Activated CD4-positive, alpha-beta T cell treated with anti-CD3 and anti-CD28 coated beads for 36 hours (primary cell): ENCODE measurements at regions not wholly inside any gene's neighbourhood (a gene's known extent, or its start where the extent isn't known, plus 50 kb on each side); places are given as distances from the start of the nearest gene placed in this dataset.

Source experiments
- ATAC-seq: fragments of 200-7000 bp; cut with Tn5 transposase; one replicate; pipeline ENCODE4 v1.10.0; 2021; ENCODE audit warnings: mild to moderate bottlenecking, moderate library complexity
- CTCF ChIA-PET: fragments of 350-600 bp; sonication (Branson Sonifier 250); formaldehyde crosslinking; loops from one replicate; lab custom pipeline; 2021; ENCODE audit warnings: antibody characterized with exemption; lab: Charles Lee
- POLR2A ChIA-PET: fragments of 350-600 bp; sonication (Branson Sonifier 250); formaldehyde crosslinking; loops from one replicate; lab custom pipeline; 2021; ENCODE audit warnings: antibody characterized with exemption, inconsistent platforms; lab: Charles Lee
- DNase-seq: peaks from one replicate; pipeline ENCODE4 v3.0.0-alpha.2; 2020
- H3K27ac Mint-ChIP-seq: one replicate; pipeline ENCODE4 v1.8.0; 2021; ENCODE audit warnings: mixed read lengths
- H3K27me3 Mint-ChIP-seq: one replicate; pipeline ENCODE4 v1.8.0; 2021; ENCODE audit warnings: mixed read lengths
- H3K36me3 Mint-ChIP-seq: one replicate; pipeline ENCODE4 v1.8.0; 2021; ENCODE audit warnings: low read depth, mixed read lengths
- H3K4me1 Mint-ChIP-seq: one replicate; pipeline ENCODE4 v1.8.0; 2021; ENCODE audit warnings: mixed read lengths
- H3K4me3 Mint-ChIP-seq: one replicate; pipeline ENCODE4 v1.8.0; 2021; ENCODE audit warnings: mild to moderate bottlenecking, moderate library complexity, mixed read lengths
- H3K9me3 Mint-ChIP-seq: one replicate; pipeline ENCODE4 v1.8.0; 2021; ENCODE audit warnings: low read depth, mixed read lengths
- intact Hi-C, 2 experiments: fragments of 100-400 bp; cut with DNase I in 1 of 2; cut with micrococcal nuclease in 1 of 2; formaldehyde crosslinking; loops; one replicate each; pipeline versions ENCODE4 v1.14.2 to v1.15.1; 2022 to 2024; cut with DNase I, micrococcal nuclease

- peaks cover 4% of the 10 kb centered on the region for H3K4me1 Mint-ChIP-seq
- no peaks in the 10 kb centered on the region for H3K36me3 Mint-ChIP-seq
- no peaks in the 10 kb centered on the region for H3K9me3 Mint-ChIP-seq
- no peak overlapping the region for H3K27ac Mint-ChIP-seq
- DNase-seq (no peak), ATAC-seq (no peak)
- intact Hi-C loops = loop anchor here in 1 of 2 experiments (10.0 kb wide), 1 partner anchor 733 kb away; no protein-coding TSS in a partner anchor
- CTCF ChIA-PET = no interaction called here
- no peak overlapping the region for H3K4me3 Mint-ChIP-seq
- H3K27me3 Mint-ChIP-seq = no peaks in the 10 kb centered on the region
- POLR2A ChIA-PET = no interaction called here
Measured at GRCh38 chr5:67978171-67978570, 237.4 kb upstream of the PIK3R1 start.

DNA sequence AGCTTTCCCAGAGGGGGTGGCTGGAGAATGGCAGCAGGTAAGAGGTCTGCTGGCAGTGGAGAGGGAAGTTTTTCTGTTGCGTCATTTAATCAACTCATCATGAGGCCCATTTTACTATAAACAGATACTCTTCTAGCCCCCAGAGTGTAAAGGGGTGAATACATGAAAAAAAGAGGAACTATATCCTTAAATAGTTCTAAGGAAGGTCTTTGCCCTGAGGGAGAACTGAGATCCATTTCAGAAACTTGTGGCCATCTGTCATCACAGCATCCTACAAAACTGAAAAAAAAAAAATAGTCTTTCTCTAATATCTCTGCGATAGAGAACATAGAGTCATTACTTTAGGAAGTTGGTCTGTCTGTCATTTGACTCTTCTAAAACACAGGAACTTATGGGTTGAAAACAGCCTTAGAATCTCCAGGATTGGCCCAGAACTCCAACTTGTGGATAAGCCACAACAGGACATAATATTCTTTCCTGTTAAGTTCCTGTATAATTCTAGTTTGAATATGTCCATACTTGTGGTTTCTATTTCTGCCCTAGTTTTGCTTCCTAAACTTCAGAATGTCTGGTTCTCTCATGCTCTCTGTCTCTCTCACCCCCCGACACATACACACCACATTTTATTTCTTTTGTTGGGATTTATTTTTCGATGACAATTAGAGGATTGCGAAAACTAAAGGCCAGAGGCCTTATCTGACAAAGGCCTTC is 238.5 kb upstream of the PIK3R1 start:
- ChIA-PET POLR2A (no interaction called here), CTCF (interaction anchor here (0.5 kb wide), 1 partner anchor 151 kb away, joined by 3 read pairs; no protein-coding TSS in a partner anchor)
- Mint-ChIP-seq H3K4me1 (no peaks in the 10 kb centered on the region), H3K27me3 (no peaks in the 10 kb centered on the region), H3K27ac (no peak overlapping the region), H3K4me3 (no peak overlapping the region), H3K36me3 (no peaks in the 10 kb centered on the region), H3K9me3 (no peaks in the 10 kb centered on the region)
- DNase-seq (no peak), ATAC-seq (no peak)
- intact Hi-C loops = loop anchor here in 1 of 2 experiments (10.0 kb wide), 1 partner anchor 732 kb away; no protein-coding TSS in a partner anchor

GRCh38 chr5:67976181-67976580 is 239.4 kb upstream of the PIK3R1 start:
- DNase-seq (no peak), ATAC-seq (no peak)
- intact Hi-C loops = loop anchor here in 1 of 2 experiments (10.0 kb wide), 1 partner anchor 731 kb away; no protein-coding TSS in a partner anchor
- no peaks in the 10 kb centered on the region for H3K36me3 Mint-ChIP-seq
- ChIA-PET POLR2A (no interaction called here), CTCF (interaction anchor here (0.7 kb wide), 1 partner anchor 730 kb away, joined by 3 read pairs; no protein-coding TSS in a partner anchor)
- H3K27me3 Mint-ChIP-seq = no peaks in the 10 kb centered on the region
- no peaks in the 10 kb centered on the region for H3K4me1 Mint-ChIP-seq
- H3K4me3 Mint-ChIP-seq = no peak overlapping the region
- H3K9me3 Mint-ChIP-seq = no peaks in the 10 kb centered on the region
- no peak overlapping the region for H3K27ac Mint-ChIP-seq

DNA sequence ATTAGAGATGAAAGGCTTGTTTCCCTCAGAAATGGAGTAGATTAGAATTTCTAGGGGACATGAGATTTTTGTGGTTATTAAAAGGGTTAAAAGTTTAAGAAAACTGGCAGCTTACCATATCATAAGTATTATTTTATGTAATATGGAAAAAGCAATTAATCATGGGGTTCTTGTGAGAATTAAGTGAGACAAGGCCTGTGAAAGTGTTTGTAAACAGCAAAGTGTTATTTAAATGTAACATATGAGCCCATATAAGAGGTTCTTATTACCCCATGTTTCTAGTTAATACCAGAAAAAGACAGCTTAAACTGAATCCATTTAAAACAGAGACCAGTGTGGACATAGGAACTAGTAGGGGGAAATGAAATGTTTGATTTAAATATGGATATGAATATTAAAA is 241.1 kb upstream of the PIK3R1 start:
- POLR2A ChIA-PET = no interaction called here

DNA sequence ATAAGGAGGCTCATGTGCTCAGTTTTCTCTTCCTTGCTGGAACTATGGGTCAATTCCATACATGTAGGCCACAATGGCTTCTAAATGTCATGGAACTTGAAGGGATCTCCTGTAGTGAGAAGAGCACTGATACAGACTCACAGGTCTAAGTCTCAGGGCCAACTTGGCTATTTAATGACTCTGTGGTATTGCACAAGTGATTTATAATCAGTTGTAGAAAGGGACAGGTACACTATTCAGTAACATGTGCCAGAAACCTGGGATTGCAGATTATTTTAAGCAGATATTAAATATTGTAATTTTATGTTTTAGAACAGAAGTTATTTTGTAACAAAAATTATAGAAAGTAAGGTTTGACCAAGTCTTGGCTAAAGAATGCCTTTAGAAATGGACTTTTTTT is 241.5 kb upstream of the PIK3R1 start:
- no peak overlapping the region for H3K27ac Mint-ChIP-seq
- H3K4me1 Mint-ChIP-seq = no peaks in the 10 kb centered on the region
- ChIA-PET POLR2A (no interaction called here), CTCF (no interaction called here)
- no peaks in the 10 kb centered on the region for H3K27me3 Mint-ChIP-seq
- ATAC-seq (no peak), DNase-seq (no peak)
- H3K36me3 Mint-ChIP-seq = no peaks in the 10 kb centered on the region
- H3K9me3 Mint-ChIP-seq = no peaks in the 10 kb centered on the region
- intact Hi-C loops = loop anchor here in 1 of 2 experiments (10.0 kb wide), 1 partner anchor 729 kb away; no protein-coding TSS in a partner anchor
- H3K4me3 Mint-ChIP-seq = no peak overlapping the region

More for the DNA sequence above, 241.1 kb upstream of the PIK3R1 start:
- intact Hi-C loops = loop anchor here in 1 of 2 experiments (10.0 kb wide), 1 partner anchor 730 kb away; no protein-coding TSS in a partner anchor
- no peak overlapping the region for H3K4me3 Mint-ChIP-seq
- no peaks in the 10 kb centered on the region for H3K36me3 Mint-ChIP-seq
- ATAC-seq (no peak), DNase-seq (no peak)
- CTCF ChIA-PET = no interaction called here
- no peaks in the 10 kb centered on the region for H3K27me3 Mint-ChIP-seq
- H3K9me3 Mint-ChIP-seq = no peaks in the 10 kb centered on the region
- no peaks in the 10 kb centered on the region for H3K4me1 Mint-ChIP-seq
- no peak overlapping the region for H3K27ac Mint-ChIP-seq

DNA sequence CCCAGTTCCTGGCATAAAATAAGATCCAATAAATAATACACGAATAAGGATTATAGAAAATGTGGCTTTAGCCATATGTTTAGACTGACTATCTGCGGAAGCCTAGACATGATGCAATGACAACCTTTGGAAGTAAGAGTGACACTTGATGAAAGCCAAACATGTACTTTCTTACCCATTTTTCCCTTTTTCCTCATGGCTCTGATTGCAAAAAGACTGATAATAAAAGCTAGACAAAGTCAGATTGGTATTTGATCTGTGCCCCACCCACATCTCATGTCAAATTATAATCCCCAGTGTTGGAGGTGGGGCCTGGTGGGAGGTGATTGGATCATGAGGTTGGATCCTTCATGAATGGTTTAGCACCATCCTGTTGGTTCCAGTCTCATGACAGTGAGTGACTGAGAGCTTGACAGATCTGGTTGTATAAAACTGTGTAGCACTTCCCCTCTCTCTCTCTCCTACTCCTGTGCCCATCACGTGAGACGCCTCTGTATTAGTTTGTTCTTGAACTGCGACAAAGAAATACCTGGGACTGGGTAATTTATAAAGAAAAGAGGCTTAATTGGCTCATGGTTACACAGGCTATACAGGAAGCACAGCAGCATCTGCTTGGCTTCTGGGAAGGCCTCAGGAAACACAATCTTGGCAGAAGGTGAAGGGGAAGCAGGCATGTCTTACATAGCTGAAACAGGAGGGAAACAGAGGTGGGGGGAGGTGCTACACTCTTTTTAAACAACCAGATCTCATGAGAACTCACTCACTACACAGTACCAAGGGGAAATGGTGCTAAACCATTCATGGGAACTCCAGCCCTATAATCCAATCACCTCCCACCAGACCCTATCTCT is 243.4 kb upstream of the PIK3R1 start:
- no peaks in the 10 kb centered on the region for H3K27me3 Mint-ChIP-seq
- CTCF ChIA-PET = interaction anchor here (0.5 kb wide), 1 partner anchor 699 kb away, joined by 3 read pairs; no protein-coding TSS in a partner anchor
- H3K36me3 Mint-ChIP-seq = no peaks in the 10 kb centered on the region
- POLR2A ChIA-PET = no interaction called here
- ATAC-seq (no peak), DNase-seq (no peak)
- H3K4me3 Mint-ChIP-seq = no peak overlapping the region
- intact Hi-C loops = loop anchor here in 1 of 2 experiments (10.0 kb wide), 1 partner anchor 727 kb away; no protein-coding TSS in a partner anchor
- no peaks in the 10 kb centered on the region for H3K9me3 Mint-ChIP-seq
- no peaks in the 10 kb centered on the region for H3K4me1 Mint-ChIP-seq
- H3K27ac Mint-ChIP-seq = no peak overlapping the region

- CTCF ChIA-PET = interaction anchor here (0.7 to 0.8 kb wide), 3 partner anchors 10 to 242 kb away, joined by 3 to 4 read pairs (median 4); no protein-coding TSS in a partner anchor
- Mint-ChIP-seq H3K27me3 (no peaks in the 10 kb centered on the region), H3K36me3 (no peaks in the 10 kb centered on the region), H3K27ac (no peak overlapping the region), H3K4me1 (no peaks in the 10 kb centered on the region), H3K9me3 (no peaks in the 10 kb centered on the region), H3K4me3 (no peak overlapping the region)
- ATAC-seq (no peak), DNase-seq (no peak)
- intact Hi-C loops = loop anchor here in 1 of 2 experiments (10.0 kb wide), 1 partner anchor 727 kb away; no protein-coding TSS in a partner anchor
- POLR2A ChIA-PET = no interaction called here
Measured at GRCh38 chr5:67971223-67971830, 244.2 kb upstream of the PIK3R1 start.

- Mint-ChIP-seq H3K4me1 (no peaks in the 10 kb centered on the region), H3K9me3 (no peaks in the 10 kb centered on the region), H3K4me3 (no peak overlapping the region), H3K27me3 (no peaks in the 10 kb centered on the region), H3K36me3 (no peaks in the 10 kb centered on the region), H3K27ac (no peak overlapping the region)
- ChIA-PET POLR2A (no interaction called here), CTCF (no interaction called here)
- ATAC-seq = no peak
- intact Hi-C loops = loop anchor here in 1 of 2 experiments (10.0 kb wide), 1 partner anchor 725 kb away; no protein-coding TSS in a partner anchor
- no peak for DNase-seq
Measured at GRCh38 chr5:67969631-67970030, 245.9 kb upstream of the PIK3R1 start.

GRCh38 chr5:67969176-67969575 is 246.4 kb upstream of the PIK3R1 start:
- ChIA-PET POLR2A (no interaction called here), CTCF (no interaction called here)
- Mint-ChIP-seq H3K36me3 (no peaks in the 10 kb centered on the region), H3K9me3 (no peaks in the 10 kb centered on the region), H3K27ac (no peak overlapping the region), H3K4me1 (no peaks in the 10 kb centered on the region), H3K27me3 (no peaks in the 10 kb centered on the region), H3K4me3 (no peak overlapping the region)
- DNase-seq = no peak
- intact Hi-C loops = no loop called here
- no peak for ATAC-seq

DNA sequence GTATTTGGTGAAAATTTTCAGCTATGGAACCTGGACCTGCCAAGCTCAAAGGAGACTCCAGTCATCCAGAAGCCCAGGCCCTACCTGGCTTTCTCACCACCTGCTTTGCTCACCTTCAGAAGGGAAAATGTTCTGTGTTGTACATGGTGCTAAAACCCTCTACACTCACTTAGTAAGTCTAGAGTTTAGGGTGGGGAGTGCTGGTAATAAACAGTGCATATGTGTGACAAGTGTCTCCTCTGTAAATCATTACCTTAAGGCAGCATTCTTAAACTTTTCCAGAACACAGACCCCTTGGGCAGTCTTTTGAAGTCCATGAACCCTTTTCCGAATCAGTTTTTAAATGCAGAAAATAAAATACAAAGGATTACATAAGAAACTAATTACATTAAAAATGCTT is 248.8 kb upstream of the PIK3R1 start:
- H3K4me3 Mint-ChIP-seq = no peak overlapping the region
- intact Hi-C loops = no loop called here
- no peaks in the 10 kb centered on the region for H3K9me3 Mint-ChIP-seq
- no peaks in the 10 kb centered on the region for H3K27me3 Mint-ChIP-seq
- DNase-seq (no peak), ATAC-seq (no peak)
- H3K36me3 Mint-ChIP-seq = no peaks in the 10 kb centered on the region
- ChIA-PET POLR2A (no interaction called here), CTCF (no interaction called here)
- H3K4me1 Mint-ChIP-seq = no peaks in the 10 kb centered on the region
- no peak overlapping the region for H3K27ac Mint-ChIP-seq

DNA sequence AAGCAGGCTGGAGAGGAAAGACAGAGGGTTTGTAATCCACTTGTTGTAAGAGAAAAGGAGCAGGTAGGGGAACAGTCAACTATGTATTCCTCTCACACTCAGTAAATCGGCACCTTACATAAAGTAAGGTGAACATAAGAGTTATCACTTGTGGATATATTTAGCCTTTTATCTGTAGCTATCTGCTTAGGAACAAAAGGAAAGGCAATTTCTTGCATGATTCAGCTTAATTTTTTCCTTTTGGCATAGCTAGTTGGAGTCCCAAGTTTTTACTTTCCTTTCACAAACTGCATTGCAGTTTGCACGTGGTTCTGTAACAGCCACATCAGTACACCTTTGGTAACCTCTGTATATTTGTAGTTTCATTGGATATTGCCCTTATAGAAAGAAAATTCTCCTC is 250.9 kb upstream of the PIK3R1 start:
- CTCF ChIA-PET = no interaction called here
- Mint-ChIP-seq H3K36me3 (no peaks in the 10 kb centered on the region), H3K4me3 (no peak overlapping the region)

More for the DNA sequence above, 250.9 kb upstream of the PIK3R1 start:
- no peaks in the 10 kb centered on the region for H3K9me3 Mint-ChIP-seq
- H3K27me3 Mint-ChIP-seq = no peaks in the 10 kb centered on the region
- no peak for DNase-seq
- POLR2A ChIA-PET = no interaction called here
- intact Hi-C loops = no loop called here
- no peak overlapping the region for H3K27ac Mint-ChIP-seq
- no peaks in the 10 kb centered on the region for H3K4me1 Mint-ChIP-seq
- no peak for ATAC-seq
